Breast epithelium (tissue), 4 donors: ENCODE measurements at regions not wholly inside any gene's neighbourhood (a gene's known extent, or its start where the extent isn't known, plus 50 kb on each side); places are given as distances from the start of the nearest gene placed in this dataset.

ENCODE experiments used
- DNase-seq, 2 donors: peaks; one replicate each; pipeline ENCODE4 v3.0.0-alpha.2; 2019; ENCODE audit warnings: low spot score in 2 of 2
- H3K27ac ChIP-seq, 2 donors: fragments of 200-600 bp; sonication (generic) in 1 of 2; one replicate each; pipeline ENCODE4 v1.5.1; 2016 to 2019; ENCODE audit warnings: mild to moderate bottlenecking in 1 of 2
- H3K27me3 ChIP-seq, 2 donors: fragments of 200-600 bp; sonication (generic) in 1 of 2; one replicate each; pipeline versions ENCODE4 v1.5.1 to v1.6.0; 2017 to 2019; ENCODE audit warnings: control low read depth in 1 of 2, mild to moderate bottlenecking in 1 of 2
- H3K36me3 ChIP-seq: fragments of 200-600 bp; one replicate; pipeline ENCODE4 v1.5.1; 2019
- H3K4me1 ChIP-seq, 2 donors: fragments of 200-600 bp; sonication (generic); one replicate each; pipeline ENCODE4 v1.5.1; 2016 to 2019; ENCODE audit warnings: control low read depth in 1 of 2
- H3K4me3 ChIP-seq, 3 donors: fragments of 200-600 bp; sonication (generic); 1 replicate in 2 of 3; 2 replicates in 1 of 3; pipeline ENCODE4 v1.5.1; 2016 to 2019; ENCODE audit warnings: mild to moderate bottlenecking in 3 of 3, moderate library complexity in 2 of 3
- H3K9me3 ChIP-seq, 2 donors: fragments of 200-600 bp; sonication (generic) in 1 of 2; one replicate each; pipeline ENCODE4 v1.5.1; 2016 to 2019; ENCODE audit warnings: control low read depth in 1 of 2
- POLR2A ChIP-seq: fragments of 450-650 bp; IDR thresholded peaks from one replicate; pipeline ENCODE4 v1.6.1; 2016; ENCODE audit warnings: antibody characterized with exemption, mild to moderate bottlenecking, moderate library complexity
- POLR2AphosphoS5 ChIP-seq, 3 donors: sonication (generic); formaldehyde crosslinking; IDR thresholded peaks; one replicate each; pipeline ENCODE4 v1.6.1; 2017; ENCODE audit warnings: antibody characterized with exemption in 3 of 3
- intact Hi-C: fragments of 100-400 bp; cut with DNase I; formaldehyde crosslinking; loops from one replicate; pipeline ENCODE4 v1.15.1; 2023; ENCODE audit warnings: low total_unique reads
- TF ChIP-seq, protein P1 (sequence below), 3 donors: fragments of 450-650 bp; IDR thresholded peaks; one replicate each; pipeline ENCODE4 v1.5.1; 2016 to 2017; ENCODE audit warnings: antibody characterized with exemption in 3 of 3, mild to moderate bottlenecking in 3 of 3, moderate library complexity in 3 of 3

GRCh38 chr1:55585402-55585792, 370.2 kb upstream of the USP24 start:
- Histone ChIP-seq H3K4me1 (peaks cover 3 to 6% of the 10 kb centered on the region in 2 donors), H3K27ac (peak overlapping the region; percentile 60 to 75)
- intact Hi-C loops, result no loop called here

GRCh38 chr1:55584526-55585401, 369.6 kb upstream of the USP24 start:
- TF ChIP-seq, protein P1, sequence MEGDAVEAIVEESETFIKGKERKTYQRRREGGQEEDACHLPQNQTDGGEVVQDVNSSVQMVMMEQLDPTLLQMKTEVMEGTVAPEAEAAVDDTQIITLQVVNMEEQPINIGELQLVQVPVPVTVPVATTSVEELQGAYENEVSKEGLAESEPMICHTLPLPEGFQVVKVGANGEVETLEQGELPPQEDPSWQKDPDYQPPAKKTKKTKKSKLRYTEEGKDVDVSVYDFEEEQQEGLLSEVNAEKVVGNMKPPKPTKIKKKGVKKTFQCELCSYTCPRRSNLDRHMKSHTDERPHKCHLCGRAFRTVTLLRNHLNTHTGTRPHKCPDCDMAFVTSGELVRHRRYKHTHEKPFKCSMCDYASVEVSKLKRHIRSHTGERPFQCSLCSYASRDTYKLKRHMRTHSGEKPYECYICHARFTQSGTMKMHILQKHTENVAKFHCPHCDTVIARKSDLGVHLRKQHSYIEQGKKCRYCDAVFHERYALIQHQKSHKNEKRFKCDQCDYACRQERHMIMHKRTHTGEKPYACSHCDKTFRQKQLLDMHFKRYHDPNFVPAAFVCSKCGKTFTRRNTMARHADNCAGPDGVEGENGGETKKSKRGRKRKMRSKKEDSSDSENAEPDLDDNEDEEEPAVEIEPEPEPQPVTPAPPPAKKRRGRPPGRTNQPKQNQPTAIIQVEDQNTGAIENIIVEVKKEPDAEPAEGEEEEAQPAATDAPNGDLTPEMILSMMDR (IDR thresholded peaks at IDR 0.05), result no peak
- TF ChIP-seq POLR2A (no peak), POLR2AphosphoS5 (IDR thresholded peaks at IDR 0.05) (no peak)
- no peaks in the 10 kb centered on the region for H3K36me3 ChIP-seq
- intact Hi-C loops, result no loop called here
- peaks cover 3 to 8% of the 10 kb centered on the region in 2 donors for H3K4me1 ChIP-seq
- no peaks in the 10 kb centered on the region for H3K27me3 ChIP-seq
- H3K9me3 ChIP-seq, result no peaks in the 10 kb centered on the region
- no peak for DNase-seq
- H3K27ac ChIP-seq, result peak overlapping the region; percentile 60 to 75
- H3K4me3 ChIP-seq, result no peak overlapping the region

More at GRCh38 chr1:55585402-55585792, 370.2 kb upstream of the USP24 start:
- H3K9me3 ChIP-seq, result no peaks in the 10 kb centered on the region
- no peaks in the 10 kb centered on the region for H3K27me3 ChIP-seq
- H3K4me3 ChIP-seq, result no peak overlapping the region
- no peaks in the 10 kb centered on the region for H3K36me3 ChIP-seq
- DNase-seq, result no peak
- no peak for TF ChIP-seq POLR2A

DNA sequence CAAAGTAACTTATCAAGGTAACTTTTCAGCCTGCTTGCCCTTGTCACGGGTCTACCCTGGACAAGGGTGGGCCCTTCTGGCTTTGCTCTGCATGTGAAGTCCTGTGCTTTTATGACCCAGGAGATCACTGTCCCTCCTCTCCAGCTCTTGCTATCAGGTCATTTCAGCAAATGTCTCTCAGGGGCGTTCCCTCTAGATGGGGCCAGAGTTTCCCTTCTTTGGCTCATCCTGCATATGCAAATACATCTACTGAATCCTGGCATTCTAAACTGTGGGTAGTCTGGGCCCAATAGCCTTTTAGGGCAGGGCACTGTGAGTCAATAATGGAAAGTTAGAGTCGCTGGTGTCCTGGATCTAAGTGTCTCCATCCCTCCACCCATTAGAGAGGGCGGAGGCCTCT, 366.9 kb upstream of the USP24 start:
- intact Hi-C loops, result no loop called here
- H3K4me3 ChIP-seq, result peak overlapping the region in 2 of 3 donors; percentile 3 to 27
- no peaks in the 10 kb centered on the region for H3K36me3 ChIP-seq
- H3K27ac ChIP-seq, result peak overlapping the region; percentile 94
- TF ChIP-seq POLR2A (no peak), POLR2AphosphoS5 (IDR thresholded peaks at IDR 0.05) (no peak)
- TF ChIP-seq, protein P1 (IDR thresholded peaks at IDR 0.05), result no peak
- no peaks in the 10 kb centered on the region for H3K27me3 ChIP-seq
- H3K4me1 ChIP-seq, result peaks cover 0 to 10% of the 10 kb centered on the region in 2 donors
- DNase-seq, result no peak
- H3K9me3 ChIP-seq, result no peaks in the 10 kb centered on the region

- peak in 2 of 3 donors; percentile 75 to 90 for TF ChIP-seq POLR2AphosphoS5 (IDR thresholded peaks at IDR 0.05)
- TF ChIP-seq, protein P1 (IDR thresholded peaks at IDR 0.05), result no peak
- no peaks in the 10 kb centered on the region for H3K36me3 ChIP-seq
- no peaks in the 10 kb centered on the region for H3K9me3 ChIP-seq
- intact Hi-C loops, result no loop called here
- H3K4me3 ChIP-seq, result peak overlapping the region in 2 of 3 donors; percentile 25 to 27
- peaks cover 0 to 10% of the 10 kb centered on the region in 2 donors for H3K4me1 ChIP-seq
- peak in 1 of 2 donors; percentile 61 for DNase-seq
- no peaks in the 10 kb centered on the region for H3K27me3 ChIP-seq
- H3K27ac ChIP-seq, result peak overlapping the region; percentile 94
Measured at GRCh38 chr1:55580845-55581332, 365.7 kb upstream of the USP24 start.

DNA sequence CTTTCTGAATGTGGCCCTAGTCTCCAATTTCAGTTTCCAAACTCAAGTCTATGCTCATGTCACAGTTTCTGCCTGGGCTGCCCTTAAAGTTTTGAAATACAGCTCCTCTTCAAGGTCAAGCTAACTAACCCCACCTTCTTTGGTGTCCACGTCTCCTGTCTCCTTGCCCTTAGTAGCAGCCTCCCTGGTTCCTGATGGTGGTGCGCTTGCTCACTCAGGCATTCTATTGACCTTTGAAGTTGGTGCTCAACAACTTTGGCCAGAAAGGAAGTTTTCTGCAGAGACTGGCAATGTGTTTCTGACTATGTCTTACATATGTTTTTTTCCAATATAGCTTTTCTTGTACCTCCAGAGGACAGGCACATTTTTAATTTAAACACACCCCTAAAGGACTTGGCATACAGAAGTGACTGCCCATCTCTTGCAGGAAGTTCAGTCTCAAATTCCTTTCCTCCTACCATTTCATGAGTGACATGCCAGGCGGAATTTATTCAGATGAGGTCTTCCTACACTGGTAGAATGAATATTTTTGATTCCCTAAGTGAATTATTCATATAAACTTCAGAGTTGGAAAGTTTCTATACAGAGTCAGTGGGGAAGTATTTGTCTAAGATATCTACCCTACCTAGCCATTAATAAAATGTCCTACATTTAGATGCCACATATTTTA, 364.3 kb upstream of the USP24 start:
- intact Hi-C loops, result no loop called here
- no peaks in the 10 kb centered on the region for H3K27me3 ChIP-seq
- DNase-seq, result no peak
- no peaks in the 10 kb centered on the region for H3K9me3 ChIP-seq
- H3K4me1 ChIP-seq, result peaks cover 0 to 10% of the 10 kb centered on the region in 2 donors
- H3K4me3 ChIP-seq, result no peak overlapping the region
- peak overlapping the region; percentile 94 for H3K27ac ChIP-seq
- TF ChIP-seq, protein P1 (IDR thresholded peaks at IDR 0.05), result no peak
- no peak for TF ChIP-seq POLR2A
- no peak for TF ChIP-seq POLR2AphosphoS5 (IDR thresholded peaks at IDR 0.05)
- no peaks in the 10 kb centered on the region for H3K36me3 ChIP-seq
